Endothelial cell of umbilical vein (primary cell): ENCODE measurements at regions not wholly inside any gene's neighbourhood (a gene's known extent, or its start where the extent isn't known, plus 50 kb on each side); places are given as distances from the start of the nearest gene placed in this dataset.

Experiments
- CTCF ChIP-seq, 2 donors: IDR thresholded peaks; 1 replicate in 1 of 2; 2 replicates in 1 of 2; pipeline ENCODE4 v1.5.1; 2011; ENCODE audit warnings: low read length in 2 of 2, mild to moderate bottlenecking in 2 of 2, moderate library complexity in 2 of 2, control low read depth in 1 of 2, inconsistent platforms in 1 of 2, low read depth in 1 of 2; ENCODE audit not compliant: insufficient read depth in 1 of 2; ENCODE audit errors: extremely low read depth in 1 of 2
- EZH2 ChIP-seq: IDR thresholded peaks from 2 replicates; pipeline ENCODE4 v1.6.1; 2012; ENCODE audit warnings: borderline replicate concordance, low read depth, mild to moderate bottlenecking, moderate library complexity, low read length, inconsistent platforms; ENCODE audit not compliant: severe bottlenecking
- FOS ChIP-seq: IDR thresholded peaks from 2 replicates; pipeline ENCODE4 v1.6.1; 2011; ENCODE audit warnings: mild to moderate bottlenecking, low read length, moderate library complexity, borderline replicate concordance; ENCODE audit not compliant: insufficient read depth
- GATA2 ChIP-seq: IDR thresholded peaks from 2 replicates; pipeline ENCODE4 v1.7.0; 2011; ENCODE audit warnings: low read depth, mild to moderate bottlenecking, moderate library complexity, mixed read lengths, low read length; ENCODE audit not compliant: insufficient read length, insufficient read depth
- JUN ChIP-seq: IDR thresholded peaks from 2 replicates; pipeline ENCODE4 v1.6.1; 2011; ENCODE audit warnings: borderline replicate concordance, low read depth; ENCODE audit not compliant: insufficient read length, insufficient read depth
- MAX ChIP-seq: IDR thresholded peaks from 2 replicates; pipeline ENCODE4 v1.6.1; 2011; ENCODE audit not compliant: insufficient read depth, insufficient read length
- MYC ChIP-seq: IDR thresholded peaks from one replicate; pipeline ENCODE4 v1.6.1; 2011; ENCODE audit warnings: mild to moderate bottlenecking, low read depth, low read length
- POLR2A ChIP-seq: IDR thresholded peaks from 2 replicates; pipeline ENCODE4 v1.6.1; 2012; ENCODE audit warnings: low read depth, mild to moderate bottlenecking, control low read depth, low read length
- POLR2AphosphoS5 ChIP-seq: IDR thresholded peaks from 2 replicates; pipeline ENCODE4 v1.6.1; 2012; ENCODE audit warnings: low read depth, mild to moderate bottlenecking, control low read depth, low read length, moderate library complexity; ENCODE audit not compliant: insufficient read depth

DNA sequence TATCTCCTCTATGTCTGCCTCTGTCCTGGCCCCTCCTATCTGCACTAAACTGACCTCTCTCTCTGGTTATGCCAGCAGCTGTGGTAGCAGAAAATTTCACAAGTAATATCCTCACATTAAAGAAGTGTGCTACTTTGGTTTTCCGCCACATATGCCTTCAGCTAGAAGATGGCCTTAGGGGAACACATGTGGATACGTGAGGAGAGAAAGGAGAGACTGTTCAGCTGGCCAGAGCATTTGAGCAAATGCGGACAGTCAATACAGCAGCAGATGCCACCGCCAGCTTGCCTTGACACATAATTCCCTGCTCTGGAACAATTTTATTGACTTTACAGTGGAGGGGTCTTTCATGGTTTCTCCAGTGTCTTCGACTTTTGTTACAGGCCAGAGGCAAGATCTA, 434.6 kb downstream of the TAF11L14 start:
- TF ChIP-seq EZH2, result no peak
- no peak for TF ChIP-seq CTCF (IDR thresholded peaks at IDR 0.05; ENCODE audit: extremely low read depth in 1 of 2, insufficient read depth in 1 of 2, low read depth in 1 of 2, low read length in 2 of 2)
- TF ChIP-seq POLR2A, result no peak
- TF ChIP-seq MAX, result no peak
- TF ChIP-seq JUN, result no peak
- no peak for TF ChIP-seq POLR2AphosphoS5
- no peak for TF ChIP-seq FOS
- no peak for TF ChIP-seq MYC
- TF ChIP-seq GATA2, result no peak
